Endothelial cell of umbilical vein (primary cell): ENCODE measurements at regions not wholly inside any gene's neighbourhood (a gene's known extent, or its start where the extent isn't known, plus 50 kb on each side); places are given as distances from the start of the nearest gene placed in this dataset.

ENCODE experiments used
- BruUV-seq: library from RNA; stranded (reverse); fragments of 400-500 nt; replicated peaks from 2 replicates; lab custom pipeline; 2021; lab: Mats Ljungman, UMichigan
- CTCF ChIA-PET: fragments of 300-600, 350-600 bp; sonication (Branson Sonifier 250); formaldehyde crosslinking; loops from one replicate; lab custom pipeline; 2021; ENCODE audit warnings: antibody characterized with exemption, inconsistent platforms; lab: Charles Lee
- POLR2A ChIA-PET: fragments of 300-600, 350-600 bp; sonication (Branson Sonifier 250); formaldehyde crosslinking; loops from one replicate; lab custom pipeline; 2021; ENCODE audit warnings: antibody characterized with exemption, inconsistent platforms; lab: Charles Lee
- DNase-seq: peaks from one replicate; pipeline ENCODE4 v3.0.0-alpha.2; 2011; ENCODE audit warnings: low read depth, low spot score
- FAIRE-seq: peaks from 2 replicates; lab custom pipeline; 2011; peaks lifted over from hg19 to GRCh38; lab: Jason Lieb, UNC
- H2AFZ ChIP-seq: 2 replicates; pipeline ENCODE4 v1.6.0; 2012; ENCODE audit warnings: low read depth, low read length, control low read depth, inconsistent platforms
- H3K27ac ChIP-seq: 2 replicates; pipeline ENCODE4 v1.5.1; 2011; ENCODE audit warnings: low read depth, mild to moderate bottlenecking, control low read depth, low read length, moderate library complexity; ENCODE audit not compliant: insufficient read depth
- H3K27me3 ChIP-seq, 2 experiments: 2 replicates each; pipeline versions ENCODE4 v1.6.0 to v1.6.1; 2011; ENCODE audit warnings: low read length in 2 of 2, mixed read lengths in 1 of 2; ENCODE audit not compliant: control insufficient read depth in 2 of 2, insufficient read depth in 2 of 2
- H3K36me3 ChIP-seq, 2 experiments: 2 replicates in 1 of 2; 3 replicates in 1 of 2; pipeline ENCODE4 v1.5.1; 2011; ENCODE audit warnings: low read length in 2 of 2, mild to moderate bottlenecking in 1 of 2, moderate library complexity in 1 of 2; ENCODE audit not compliant: control insufficient read depth in 2 of 2, insufficient read depth in 2 of 2; ENCODE audit errors: extremely low read depth in 1 of 2
- H3K4me1 ChIP-seq: 3 replicates; pipeline ENCODE4 v1.5.1; 2011; ENCODE audit warnings: mild to moderate bottlenecking, low read length; ENCODE audit not compliant: control insufficient read depth, insufficient read depth; ENCODE audit errors: extremely low read depth
- H3K4me2 ChIP-seq: 2 replicates; pipeline ENCODE4 v1.6.1; 2011; ENCODE audit warnings: low read length, control low read depth, mixed read lengths; ENCODE audit not compliant: insufficient read depth
- H3K4me3 ChIP-seq, 3 experiments: fragments of 200-600 bp in 1 of 3; sonication (generic), shearing (Covaris generic) in 1 of 3; replicated peaks in 1 of 3; 2 replicates each; pipeline ENCODE4 v1.5.1; 2011 to 2016; ENCODE audit warnings: control low read depth in 3 of 3, low read length in 3 of 3, mild to moderate bottlenecking in 2 of 3, inconsistent platforms in 1 of 3, low read depth in 1 of 3, moderate library complexity in 1 of 3; ENCODE audit not compliant: insufficient read depth in 1 of 3
- H3K79me2 ChIP-seq: 2 replicates; pipeline ENCODE4 v1.6.0; 2012; ENCODE audit warnings: low read length, inconsistent platforms; ENCODE audit not compliant: control insufficient read depth, insufficient read depth
- H3K9ac ChIP-seq: replicated peaks from 2 replicates; pipeline ENCODE3; 2011; ENCODE audit warnings: low read length, control low read depth; ENCODE audit not compliant: insufficient read depth; ENCODE audit errors: extremely low read depth
- H3K9me1 ChIP-seq: replicated peaks from 3 replicates; pipeline ENCODE4 v1.6.0; 2011; ENCODE audit warnings: mild to moderate bottlenecking, low read length; ENCODE audit not compliant: control insufficient read depth, insufficient read depth; ENCODE audit errors: extremely low read depth
- H3K9me3 ChIP-seq: replicated peaks from 2 replicates; pipeline ENCODE4 v1.5.1; 2012; ENCODE audit warnings: low read length, inconsistent platforms; ENCODE audit not compliant: control insufficient read depth, insufficient read depth
- H4K20me1 ChIP-seq: replicated peaks from 2 replicates; pipeline ENCODE3; 2011; ENCODE audit warnings: mild to moderate bottlenecking, low read length; ENCODE audit not compliant: control insufficient read depth, insufficient read depth; ENCODE audit errors: extremely low read depth
- EZH2 ChIP-seq: IDR thresholded peaks from 2 replicates; pipeline ENCODE4 v1.6.1; 2012; ENCODE audit warnings: borderline replicate concordance, low read depth, mild to moderate bottlenecking, moderate library complexity, low read length, inconsistent platforms; ENCODE audit not compliant: severe bottlenecking
- FOS ChIP-seq: IDR thresholded peaks from 2 replicates; pipeline ENCODE4 v1.6.1; 2011; ENCODE audit warnings: mild to moderate bottlenecking, low read length, moderate library complexity, borderline replicate concordance; ENCODE audit not compliant: insufficient read depth
- GATA2 ChIP-seq: IDR thresholded peaks from 2 replicates; pipeline ENCODE4 v1.7.0; 2011; ENCODE audit warnings: low read depth, mild to moderate bottlenecking, moderate library complexity, mixed read lengths, low read length; ENCODE audit not compliant: insufficient read length, insufficient read depth
- JUN ChIP-seq: IDR thresholded peaks from 2 replicates; pipeline ENCODE4 v1.6.1; 2011; ENCODE audit warnings: borderline replicate concordance, low read depth; ENCODE audit not compliant: insufficient read length, insufficient read depth
- MYC ChIP-seq: IDR thresholded peaks from one replicate; pipeline ENCODE4 v1.6.1; 2011; ENCODE audit warnings: mild to moderate bottlenecking, low read depth, low read length
- POLR2A ChIP-seq: IDR thresholded peaks from 2 replicates; pipeline ENCODE4 v1.6.1; 2012; ENCODE audit warnings: low read depth, mild to moderate bottlenecking, control low read depth, low read length
- POLR2AphosphoS5 ChIP-seq: IDR thresholded peaks from 2 replicates; pipeline ENCODE4 v1.6.1; 2012; ENCODE audit warnings: low read depth, mild to moderate bottlenecking, control low read depth, low read length, moderate library complexity; ENCODE audit not compliant: insufficient read depth
- dilution Hi-C: fragments of 300-500 bp; cut with MboI; formaldehyde crosslinking; loops from one replicate; pipeline ENCODE4 v1.15.0; 2019; ENCODE audit warnings: low sequenced_read_pairs; ENCODE audit not compliant: extremely low pct_ligation_motif_present
- intact Hi-C: fragments of 100-400 bp; cut with micrococcal nuclease; formaldehyde crosslinking; loops from one replicate; pipeline ENCODE4 v1.10.0; 2022
- TF ChIP-seq, protein P1 (sequence below): IDR thresholded peaks from 2 replicates; pipeline ENCODE4 v1.6.1; 2011; ENCODE audit not compliant: insufficient read depth, insufficient read length
- TF ChIP-seq, protein P2 (sequence below), 2 donors: IDR thresholded peaks; 1 replicate in 1 of 2; 2 replicates in 1 of 2; pipeline ENCODE4 v1.5.1; 2011; ENCODE audit warnings: low read length in 2 of 2, mild to moderate bottlenecking in 2 of 2, moderate library complexity in 2 of 2, control low read depth in 1 of 2, inconsistent platforms in 1 of 2, low read depth in 1 of 2; ENCODE audit not compliant: insufficient read depth in 1 of 2; ENCODE audit errors: extremely low read depth in 1 of 2

DNA sequence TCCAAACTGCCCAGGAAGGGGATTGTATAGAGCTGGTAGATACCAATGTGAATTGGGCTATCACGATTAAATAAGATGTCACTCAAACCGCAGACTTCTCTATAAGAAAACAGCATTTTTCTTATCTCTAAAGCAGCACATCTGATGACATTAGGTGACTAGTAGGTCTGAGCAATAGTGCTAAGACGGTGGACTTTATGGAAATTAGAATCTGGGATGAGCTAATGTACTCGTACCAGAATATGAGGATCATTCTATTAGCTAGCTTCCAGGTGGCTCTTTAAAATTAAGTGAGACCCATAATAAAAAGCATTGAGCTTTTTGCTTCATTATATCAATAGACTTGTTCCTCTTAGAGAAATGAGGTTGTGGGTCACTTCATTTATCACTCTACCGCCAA is 130.0 kb upstream of the MC4R start:
- Histone ChIP-seq H3K9me1 (no peaks in the 10 kb centered on the region), H4K20me1 (no peaks in the 10 kb centered on the region), H3K27ac (no peak overlapping the region), H2AFZ (no peak overlapping the region), H3K9ac (no peak overlapping the region), H3K4me3 (no peak overlapping the region), H3K36me3 (no peaks in the 10 kb centered on the region), H3K27me3 (no peaks in the 10 kb centered on the region), H3K79me2 (no peaks in the 10 kb centered on the region), H3K9me3 (no peaks in the 10 kb centered on the region), H3K4me1 (no peaks in the 10 kb centered on the region), H3K4me2 (no peak overlapping the region)
- FAIRE-seq, result no peak
- ChIA-PET CTCF (no interaction called here), POLR2A (no interaction called here)
- DNase-seq, result no peak
- no TSS peak for BruUV-seq
- TF ChIP-seq EZH2, result no peak
- intact Hi-C loops (no loop called here), dilution Hi-C loops (no loop called here)

- intact Hi-C loops, result no loop called here
- dilution Hi-C loops, result no loop called here
- H3K4me3 ChIP-seq, result no peak overlapping the region
- POLR2A ChIA-PET, result no interaction called here
- BruUV-seq, result no TSS peak
- no peak overlapping the region for H2AFZ ChIP-seq
- no peak for FAIRE-seq
- H3K9me3 ChIP-seq, result no peaks in the 10 kb centered on the region
- no peaks in the 10 kb centered on the region for H3K79me2 ChIP-seq
- H3K4me1 ChIP-seq, result no peaks in the 10 kb centered on the region
- DNase-seq, result no peak
- no peak overlapping the region for H3K9ac ChIP-seq
- CTCF ChIA-PET, result no interaction called here
- no peak overlapping the region for H3K4me2 ChIP-seq
- no peak overlapping the region for H3K27ac ChIP-seq
- no peak for TF ChIP-seq MYC
- TF ChIP-seq, protein P1, sequence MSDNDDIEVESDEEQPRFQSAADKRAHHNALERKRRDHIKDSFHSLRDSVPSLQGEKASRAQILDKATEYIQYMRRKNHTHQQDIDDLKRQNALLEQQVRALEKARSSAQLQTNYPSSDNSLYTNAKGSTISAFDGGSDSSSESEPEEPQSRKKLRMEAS, result no peak
- TF ChIP-seq POLR2A, result no peak
- TF ChIP-seq FOS, result no peak
- TF ChIP-seq, protein P2, sequence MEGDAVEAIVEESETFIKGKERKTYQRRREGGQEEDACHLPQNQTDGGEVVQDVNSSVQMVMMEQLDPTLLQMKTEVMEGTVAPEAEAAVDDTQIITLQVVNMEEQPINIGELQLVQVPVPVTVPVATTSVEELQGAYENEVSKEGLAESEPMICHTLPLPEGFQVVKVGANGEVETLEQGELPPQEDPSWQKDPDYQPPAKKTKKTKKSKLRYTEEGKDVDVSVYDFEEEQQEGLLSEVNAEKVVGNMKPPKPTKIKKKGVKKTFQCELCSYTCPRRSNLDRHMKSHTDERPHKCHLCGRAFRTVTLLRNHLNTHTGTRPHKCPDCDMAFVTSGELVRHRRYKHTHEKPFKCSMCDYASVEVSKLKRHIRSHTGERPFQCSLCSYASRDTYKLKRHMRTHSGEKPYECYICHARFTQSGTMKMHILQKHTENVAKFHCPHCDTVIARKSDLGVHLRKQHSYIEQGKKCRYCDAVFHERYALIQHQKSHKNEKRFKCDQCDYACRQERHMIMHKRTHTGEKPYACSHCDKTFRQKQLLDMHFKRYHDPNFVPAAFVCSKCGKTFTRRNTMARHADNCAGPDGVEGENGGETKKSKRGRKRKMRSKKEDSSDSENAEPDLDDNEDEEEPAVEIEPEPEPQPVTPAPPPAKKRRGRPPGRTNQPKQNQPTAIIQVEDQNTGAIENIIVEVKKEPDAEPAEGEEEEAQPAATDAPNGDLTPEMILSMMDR (IDR thresholded peaks at IDR 0.05; ENCODE audit: extremely low read depth in 1 of 2, insufficient read depth in 1 of 2, low read depth in 1 of 2, low read length in 2 of 2), result no peak
- TF ChIP-seq POLR2AphosphoS5, result no peak
- TF ChIP-seq GATA2, result no peak
- no peak for TF ChIP-seq EZH2
- no peak for TF ChIP-seq JUN
- H3K27me3 ChIP-seq, result no peaks in the 10 kb centered on the region
- H3K36me3 ChIP-seq, result no peaks in the 10 kb centered on the region
- H3K9me1 ChIP-seq, result no peaks in the 10 kb centered on the region
- H4K20me1 ChIP-seq, result no peaks in the 10 kb centered on the region
Observed at GRCh38 chr18:60503199-60503598, 130.6 kb upstream of the MC4R start.
